GM23338 (cell line): ENCODE measurements at regions not wholly inside any gene's neighbourhood (a gene's known extent, or its start where the extent isn't known, plus 50 kb on each side); places are given as distances from the start of the nearest gene placed in this dataset.

Experiments
- CTCF ChIP-seq, 2 experiments: fragments of 200-600 bp in 1 of 2; sonication (generic) in 1 of 2; conservative IDR thresholded peaks; 2 replicates each; pipeline versions ENCODE4 v1.5.1 to v1.6.1; 2016 to 2017; ENCODE audit warnings: antibody characterized with exemption in 2 of 2, low read depth in 2 of 2, mild to moderate bottlenecking in 2 of 2, moderate library complexity in 1 of 2
- EZH2 ChIP-seq: fragments of 200-600 bp; sonication (generic); IDR thresholded peaks from one replicate; pipeline ENCODE4 v1.8.0; 2017; ENCODE audit warnings: antibody characterized with exemption, mild to moderate bottlenecking, low read depth; ENCODE audit not compliant: unreplicated experiment
- EZH2phosphoT487 ChIP-seq: fragments of 200-600 bp; sonication (generic); IDR thresholded peaks from one replicate; pipeline ENCODE4 v1.8.1; 2018; ENCODE audit warnings: antibody characterized with exemption; ENCODE audit not compliant: unreplicated experiment
- NANOG ChIP-seq: IDR thresholded peaks from 2 replicates; pipeline ENCODE4 v1.6.1; 2016; ENCODE audit warnings: antibody characterized with exemption, borderline replicate concordance
- POLR2AphosphoS5 ChIP-seq: IDR thresholded peaks from 2 replicates; pipeline ENCODE4 v1.6.1; 2016; ENCODE audit warnings: antibody characterized with exemption, low read depth
- ZNF114 ChIP-seq: fragments of 250-450 bp; sonication (Bioruptor Pico); IDR thresholded peaks from 2 replicates; pipeline ENCODE4 v1.5.0; 2020; ENCODE audit warnings: mild to moderate bottlenecking, moderate library complexity
- ZNF331 ChIP-seq: fragments of 250-450 bp; sonication (Bioruptor Pico); IDR thresholded peaks from 2 replicates; pipeline ENCODE4 v1.5.0; 2020; ENCODE audit warnings: low read depth, mild to moderate bottlenecking, moderate library complexity
- TF ChIP-seq, protein P1 (sequence below): IDR thresholded peaks from one replicate; pipeline ENCODE4 v1.6.1; 2018; ENCODE audit warnings: antibody characterized with exemption; ENCODE audit not compliant: unreplicated experiment

- TF ChIP-seq CTCF (conservative IDR thresholded peaks at IDR 0.05; ENCODE audit: low read depth in 2 of 2) (no peak), EZH2 (no peak), ZNF331 (no peak), EZH2phosphoT487 (no peak), NANOG (no peak), ZNF114 (CRISPR knock-in tag) (no peak), POLR2AphosphoS5 (no peak)
- TF ChIP-seq, protein P1, sequence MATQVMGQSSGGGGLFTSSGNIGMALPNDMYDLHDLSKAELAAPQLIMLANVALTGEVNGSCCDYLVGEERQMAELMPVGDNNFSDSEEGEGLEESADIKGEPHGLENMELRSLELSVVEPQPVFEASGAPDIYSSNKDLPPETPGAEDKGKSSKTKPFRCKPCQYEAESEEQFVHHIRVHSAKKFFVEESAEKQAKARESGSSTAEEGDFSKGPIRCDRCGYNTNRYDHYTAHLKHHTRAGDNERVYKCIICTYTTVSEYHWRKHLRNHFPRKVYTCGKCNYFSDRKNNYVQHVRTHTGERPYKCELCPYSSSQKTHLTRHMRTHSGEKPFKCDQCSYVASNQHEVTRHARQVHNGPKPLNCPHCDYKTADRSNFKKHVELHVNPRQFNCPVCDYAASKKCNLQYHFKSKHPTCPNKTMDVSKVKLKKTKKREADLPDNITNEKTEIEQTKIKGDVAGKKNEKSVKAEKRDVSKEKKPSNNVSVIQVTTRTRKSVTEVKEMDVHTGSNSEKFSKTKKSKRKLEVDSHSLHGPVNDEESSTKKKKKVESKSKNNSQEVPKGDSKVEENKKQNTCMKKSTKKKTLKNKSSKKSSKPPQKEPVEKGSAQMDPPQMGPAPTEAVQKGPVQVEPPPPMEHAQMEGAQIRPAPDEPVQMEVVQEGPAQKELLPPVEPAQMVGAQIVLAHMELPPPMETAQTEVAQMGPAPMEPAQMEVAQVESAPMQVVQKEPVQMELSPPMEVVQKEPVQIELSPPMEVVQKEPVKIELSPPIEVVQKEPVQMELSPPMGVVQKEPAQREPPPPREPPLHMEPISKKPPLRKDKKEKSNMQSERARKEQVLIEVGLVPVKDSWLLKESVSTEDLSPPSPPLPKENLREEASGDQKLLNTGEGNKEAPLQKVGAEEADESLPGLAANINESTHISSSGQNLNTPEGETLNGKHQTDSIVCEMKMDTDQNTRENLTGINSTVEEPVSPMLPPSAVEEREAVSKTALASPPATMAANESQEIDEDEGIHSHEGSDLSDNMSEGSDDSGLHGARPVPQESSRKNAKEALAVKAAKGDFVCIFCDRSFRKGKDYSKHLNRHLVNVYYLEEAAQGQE = peak; percentile 94
Measured at GRCh38 chr15:73822998-73823397, 50.4 kb upstream of the TBC1D21 start.
